Tibial nerve (tissue), 4 donors: ENCODE measurements at regions not wholly inside any gene's neighbourhood (a gene's known extent, or its start where the extent isn't known, plus 50 kb on each side); places are given as distances from the start of the nearest gene placed in this dataset.

ENCODE experiments used
- CTCF ChIP-seq, 5 experiments: fragments of 200-600 bp in 3 of 5; fragments of 450-650 bp in 2 of 5; sonication (generic) in 3 of 5; IDR thresholded peaks; one replicate each; pipeline ENCODE4 v1.5.1; 2016 to 2019; ENCODE audit warnings: antibody characterized with exemption in 5 of 5, mild to moderate bottlenecking in 3 of 5, moderate library complexity in 2 of 5
- EP300 ChIP-seq, 2 donors: sonication (generic); formaldehyde crosslinking; IDR thresholded peaks; one replicate each; pipeline ENCODE4 v1.6.1; 2017; ENCODE audit warnings: antibody characterized with exemption in 2 of 2, mild to moderate bottlenecking in 1 of 2
- POLR2A ChIP-seq, 2 donors: fragments of 450-650 bp; IDR thresholded peaks; one replicate each; pipeline ENCODE4 v1.6.1; 2017; ENCODE audit warnings: antibody characterized with exemption in 2 of 2, mild to moderate bottlenecking in 2 of 2, moderate library complexity in 2 of 2

- no peak for TF ChIP-seq CTCF (IDR thresholded peaks at IDR 0.05)
- TF ChIP-seq POLR2A (IDR thresholded peaks at IDR 0.05), result no peak
- no peak for TF ChIP-seq EP300 (IDR thresholded peaks at IDR 0.05)
Measured at GRCh38 chr3:101171681-101172191, 148.6 kb downstream of the IMPG2 start.
